Stimulated activated CD8-positive, alpha-beta memory T cell treated with anti-CD3 and anti-CD28 coated beads, Interleukin-4, amount 100 ng/mL, for 1 hour (primary cell): ENCODE measurements at regions not wholly inside any gene's neighbourhood (a gene's known extent, or its start where the extent isn't known, plus 50 kb on each side); places are given as distances from the start of the nearest gene placed in this dataset.

Source experiments
- DNase-seq, 2 donors: peaks; one replicate each; pipeline ENCODE4 v3.0.0-alpha.2; 2020; ENCODE audit warnings: low read depth in 2 of 2, low spot score in 1 of 2

- DNase-seq = no peak
These were observed 182.8 kb downstream of the PIK3C3 start for GRCh38 chr18:42137693-42138375.

- no peak for DNase-seq
These were observed 186.4 kb downstream of the PIK3C3 start for GRCh38 chr18:42141439-42141838.

- DNase-seq = no peak
These were observed 200.0 kb downstream of the PIK3C3 start for GRCh38 chr18:42155024-42155423.

- no peak for DNase-seq
These were observed 201.2 kb downstream of the PIK3C3 start for GRCh38 chr18:42156281-42156680.

GRCh38 chr18:42157420-42157819, 202.4 kb downstream of the PIK3C3 start:
- no peak for DNase-seq

GRCh38 chr18:42157878-42158277, 202.8 kb downstream of the PIK3C3 start:
- no peak for DNase-seq

GRCh38 chr18:42159146-42159545, 204.1 kb downstream of the PIK3C3 start:
- DNase-seq = no peak

- no peak for DNase-seq
These were observed 208.3 kb downstream of the PIK3C3 start for GRCh38 chr18:42163321-42163720.

- DNase-seq = no peak
These were observed 209.5 kb downstream of the PIK3C3 start for GRCh38 chr18:42164556-42164955.

- DNase-seq = no peak
These were observed 211.0 kb downstream of the PIK3C3 start for GRCh38 chr18:42165922-42166513.

- no peak for DNase-seq
These were observed 213.5 kb downstream of the PIK3C3 start for GRCh38 chr18:42168487-42168886.

GRCh38 chr18:42168907-42169306, 213.9 kb downstream of the PIK3C3 start:
- no peak for DNase-seq

- no peak for DNase-seq
These were observed 219.9 kb downstream of the PIK3C3 start for GRCh38 chr18:42174909-42175308.

- no peak for DNase-seq
These were observed 221.6 kb downstream of the PIK3C3 start for GRCh38 chr18:42176599-42176998.

GRCh38 chr18:42177390-42177789, 222.4 kb downstream of the PIK3C3 start:
- DNase-seq = no peak

GRCh38 chr18:42178376-42179080, 223.5 kb downstream of the PIK3C3 start:
- no peak for DNase-seq

- no peak for DNase-seq
These were observed 224.6 kb downstream of the PIK3C3 start for GRCh38 chr18:42179542-42180121.

GRCh38 chr18:42181474-42181873, 226.4 kb downstream of the PIK3C3 start:
- DNase-seq = no peak

GRCh38 chr18:42182728-42183700, 228.0 kb downstream of the PIK3C3 start:
- DNase-seq = no peak

- DNase-seq = no peak
These were observed 228.7 kb downstream of the PIK3C3 start for GRCh38 chr18:42183746-42184145.
